HG03066 (cell line): ENCODE measurements at regions not wholly inside any gene's neighbourhood (a gene's known extent, or its start where the extent isn't known, plus 50 kb on each side); places are given as distances from the start of the nearest gene placed in this dataset.

Experiments used
- ATAC-seq: cut with Tn5 transposase; IDR thresholded peaks from one replicate; pipeline ENCODE4 v1.9.1; 2021; ENCODE audit warnings: low read depth; ENCODE audit not compliant: unreplicated experiment

DNA sequence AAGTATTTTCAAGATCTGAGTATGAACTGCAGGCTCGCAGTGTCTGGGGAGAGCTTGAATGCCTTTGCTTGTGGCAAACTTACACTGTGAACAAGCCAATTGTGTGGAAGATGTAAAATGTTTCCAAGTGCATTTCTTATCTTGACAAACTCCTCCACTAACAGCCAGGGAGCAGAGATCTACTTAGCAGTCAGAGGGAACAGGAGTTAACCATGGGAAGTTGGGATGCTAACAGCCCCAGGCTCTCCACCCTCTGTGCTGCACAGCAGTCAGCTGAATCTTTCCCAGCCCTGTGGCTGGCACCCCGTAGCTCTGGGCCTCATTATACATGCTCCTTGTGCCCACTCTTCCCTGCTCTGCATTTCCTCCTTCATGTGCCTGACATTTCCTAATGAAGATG, 450.2 kb downstream of the TSN start:
- no peak for ATAC-seq

DNA sequence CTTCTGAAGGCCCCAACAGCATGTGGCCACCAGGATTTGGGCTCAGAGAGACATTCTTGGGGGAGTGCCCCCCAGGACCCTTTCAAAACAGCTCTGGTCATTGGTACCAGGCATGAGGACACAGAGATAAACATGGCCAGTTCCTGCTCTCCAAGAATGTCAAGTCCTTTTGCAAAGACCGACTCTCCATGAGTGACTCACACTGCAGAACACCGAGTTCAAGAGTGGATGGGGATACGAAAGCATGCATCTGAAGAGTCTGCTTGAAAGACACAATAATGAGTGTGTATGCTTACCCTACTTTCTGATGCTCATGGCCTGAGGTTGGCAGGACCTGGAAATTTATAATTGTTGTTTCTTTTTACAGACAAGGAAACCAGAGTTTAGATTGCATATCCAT, 450.6 kb downstream of the TSN start:
- ATAC-seq: no peak

DNA sequence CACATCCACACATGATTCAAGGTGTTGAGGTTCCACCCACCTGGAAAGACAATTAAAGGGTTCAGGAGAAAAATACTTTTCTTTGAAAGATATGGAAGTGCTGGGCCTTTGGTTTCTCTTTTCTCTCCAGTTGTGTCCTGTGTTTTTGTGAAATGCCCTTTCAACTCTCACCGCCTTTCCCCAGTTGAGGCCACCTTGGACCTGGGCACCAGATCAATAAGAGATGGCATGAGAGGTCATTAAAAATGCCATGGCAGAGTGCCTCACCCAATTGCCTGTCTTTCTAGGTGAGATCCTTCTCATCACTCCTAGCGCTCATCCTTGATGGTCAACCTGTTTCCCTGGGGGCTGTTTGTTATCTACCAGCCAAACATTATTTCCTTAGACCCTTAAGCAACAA, 453.9 kb downstream of the TSN start:
- ATAC-seq: no peak

DNA sequence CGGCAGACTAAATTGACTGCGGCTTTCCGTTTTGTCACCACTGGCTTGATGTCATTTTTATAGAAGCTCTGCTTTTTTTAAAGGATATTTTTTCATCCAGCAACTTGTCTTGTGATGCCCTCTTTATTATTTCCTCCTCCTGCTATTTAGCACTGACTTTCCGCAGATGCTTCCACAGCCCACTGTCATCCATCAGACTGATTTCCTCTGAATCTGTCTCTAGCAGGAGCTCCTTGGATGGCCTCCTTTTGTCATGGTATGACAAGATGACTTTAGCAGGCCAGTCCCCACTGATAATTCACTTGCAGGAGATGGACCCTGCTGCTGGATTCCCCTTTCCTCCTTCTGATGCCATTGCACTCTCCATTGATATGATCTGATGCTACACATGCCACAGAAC, 454.6 kb downstream of the TSN start:
- no peak for ATAC-seq

DNA sequence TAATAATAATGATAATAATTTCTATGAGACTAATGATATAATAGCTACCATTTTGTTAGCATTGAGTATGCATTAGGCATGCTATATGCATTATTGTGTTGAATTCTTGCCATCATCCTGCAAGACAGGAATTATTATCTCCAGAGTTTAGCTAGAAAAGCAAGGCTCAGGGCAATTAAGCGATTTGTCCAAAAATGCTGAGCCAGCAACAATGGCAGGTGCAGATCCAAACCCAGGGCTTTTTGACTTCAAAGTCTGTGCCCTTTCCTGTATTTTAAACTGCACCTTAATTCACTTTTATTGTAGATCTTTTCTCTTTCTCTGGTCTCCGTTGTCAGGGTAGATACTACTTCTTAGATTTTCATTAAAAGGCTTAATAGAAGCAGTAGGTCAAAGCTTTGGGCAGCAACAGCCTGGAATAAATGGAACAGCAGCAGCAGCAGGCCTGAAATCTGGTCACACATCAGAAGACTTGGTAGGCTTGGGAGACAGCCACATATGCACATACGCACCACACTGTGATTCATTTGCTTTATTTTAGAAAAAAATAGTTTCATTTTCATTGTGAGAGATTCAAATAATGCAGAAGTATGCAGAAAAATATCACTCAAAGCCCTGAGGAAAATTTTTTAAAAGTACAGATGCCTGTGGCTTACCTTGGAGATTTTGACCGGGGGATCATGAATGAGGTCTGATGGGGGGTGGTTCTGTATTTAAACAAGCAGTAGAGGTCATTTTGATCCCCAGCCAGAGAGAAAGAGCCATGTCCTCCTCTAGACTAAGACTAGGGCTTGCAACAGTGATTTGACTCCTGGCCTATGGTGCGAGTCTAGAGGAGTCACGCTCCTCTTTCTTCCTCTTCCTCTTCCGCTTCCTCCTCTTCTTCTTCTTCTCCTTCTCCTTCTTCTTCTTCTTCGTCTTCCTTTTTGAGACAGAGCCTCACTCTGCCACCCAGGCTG, 455.7 kb downstream of the TSN start:
- no peak for ATAC-seq

DNA sequence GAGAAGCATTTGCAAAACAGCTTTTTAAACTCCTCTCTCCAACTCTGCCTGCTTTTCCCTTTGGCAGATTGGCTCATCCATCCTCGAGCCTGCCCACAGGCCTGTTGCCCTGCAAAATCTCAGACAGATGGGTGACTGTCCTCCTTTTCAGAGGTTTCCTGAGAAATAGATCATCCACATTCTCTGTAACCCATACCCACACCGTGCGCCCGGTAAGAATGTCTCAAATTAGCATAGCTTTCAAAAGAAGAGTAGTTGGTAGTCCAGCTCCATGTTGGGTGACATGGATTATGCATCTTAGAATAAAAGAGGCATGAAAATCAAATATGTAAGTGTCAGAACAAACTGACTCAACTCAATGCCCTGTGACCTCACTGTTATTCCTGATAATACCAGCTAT, 457.9 kb downstream of the TSN start:
- ATAC-seq: no peak

DNA sequence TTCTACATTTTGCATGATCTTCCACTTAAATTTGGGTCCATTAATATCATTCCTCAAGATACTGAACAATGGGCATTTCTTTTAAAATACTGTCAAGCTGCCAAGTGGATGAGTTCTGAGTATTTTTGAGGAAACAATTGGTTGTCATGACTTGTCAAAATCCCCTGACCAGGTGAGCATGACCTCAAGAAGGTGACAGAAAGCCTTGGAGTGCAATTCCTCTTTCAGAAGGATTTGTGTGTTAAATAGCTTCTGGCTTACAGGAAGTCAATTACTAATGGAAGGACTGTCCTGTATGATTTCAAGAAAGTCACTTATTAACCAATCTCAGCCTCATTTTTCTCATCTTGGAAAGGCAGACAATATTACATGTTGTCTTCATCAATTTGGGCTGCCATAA, 460.6 kb downstream of the TSN start:
- no peak for ATAC-seq

DNA sequence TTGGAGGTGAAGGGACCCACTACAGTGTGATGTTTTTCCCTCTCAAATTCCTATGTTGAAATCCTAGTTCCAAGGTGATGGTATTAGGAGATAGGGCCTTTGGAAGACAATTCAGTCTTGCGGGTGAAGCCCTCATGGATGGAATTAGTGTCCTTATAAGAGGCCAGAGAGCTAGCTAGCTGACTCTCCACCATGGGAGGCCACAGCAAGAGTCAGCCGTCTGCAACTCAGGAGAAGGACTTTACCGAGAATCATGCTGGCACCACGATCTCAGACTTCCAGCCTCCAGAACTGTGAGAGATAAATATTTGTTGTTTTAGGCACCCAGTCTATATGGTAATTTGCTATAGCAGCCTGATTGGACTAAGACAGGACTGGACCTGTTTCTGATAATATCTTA, 461.4 kb downstream of the TSN start:
- no peak for ATAC-seq

DNA sequence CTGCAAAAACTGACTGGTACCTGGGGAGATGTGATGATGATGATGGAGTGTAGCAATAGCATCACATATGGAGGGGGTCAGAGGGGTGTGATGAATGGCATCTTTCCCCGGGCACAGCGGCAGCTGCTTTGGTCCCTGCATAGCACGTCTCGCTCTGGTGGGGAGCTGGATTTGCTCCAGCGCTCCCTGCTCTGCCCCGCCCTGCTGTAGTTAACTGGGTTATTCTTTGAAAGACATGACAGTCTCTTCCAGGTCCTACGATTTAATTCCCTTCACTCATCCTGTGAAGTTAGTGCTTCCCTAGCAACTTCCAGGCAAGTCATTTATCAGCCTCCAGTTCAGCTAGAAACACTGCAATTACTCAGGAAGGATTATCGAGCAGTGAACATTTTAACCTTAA, 463.1 kb downstream of the TSN start:
- no peak for ATAC-seq

DNA sequence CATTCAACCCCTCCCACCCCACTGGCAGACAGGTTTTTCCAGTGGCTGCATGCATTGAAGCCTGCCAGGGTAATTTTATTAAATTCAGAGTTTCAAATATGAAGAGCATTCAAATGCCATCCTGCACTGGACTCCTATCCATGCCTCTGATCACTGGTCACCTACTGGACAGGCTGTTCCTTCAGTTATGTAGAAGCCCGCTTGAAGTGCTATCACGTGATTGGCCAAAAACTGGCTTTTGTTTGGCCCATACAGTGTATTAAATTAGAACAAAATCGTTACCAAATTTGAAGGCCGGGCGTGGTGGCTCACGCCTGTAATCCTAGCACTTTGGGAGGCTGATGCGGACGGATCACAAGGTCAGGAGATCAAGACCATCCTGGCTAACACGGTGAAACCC, 464.1 kb downstream of the TSN start:
- ATAC-seq: no peak

DNA sequence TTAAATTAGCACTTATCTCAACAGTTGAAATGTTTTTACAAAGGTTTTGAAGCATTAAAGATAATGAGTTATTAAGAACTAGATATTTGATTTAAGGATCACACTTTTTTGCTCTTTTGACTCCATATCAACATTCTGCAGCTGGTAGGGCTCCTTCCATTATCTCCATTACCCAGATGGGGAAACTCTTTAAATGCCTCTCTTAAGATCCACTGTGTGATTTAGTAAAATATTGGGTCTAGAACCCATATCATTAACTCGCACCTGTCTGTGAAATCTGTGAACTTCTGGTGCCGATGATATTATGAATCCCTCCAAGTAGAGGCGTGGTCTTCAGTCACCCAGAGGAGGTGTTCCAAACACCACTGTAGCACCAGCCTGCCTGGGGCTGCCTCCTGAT, 466.2 kb downstream of the TSN start:
- ATAC-seq: no peak

DNA sequence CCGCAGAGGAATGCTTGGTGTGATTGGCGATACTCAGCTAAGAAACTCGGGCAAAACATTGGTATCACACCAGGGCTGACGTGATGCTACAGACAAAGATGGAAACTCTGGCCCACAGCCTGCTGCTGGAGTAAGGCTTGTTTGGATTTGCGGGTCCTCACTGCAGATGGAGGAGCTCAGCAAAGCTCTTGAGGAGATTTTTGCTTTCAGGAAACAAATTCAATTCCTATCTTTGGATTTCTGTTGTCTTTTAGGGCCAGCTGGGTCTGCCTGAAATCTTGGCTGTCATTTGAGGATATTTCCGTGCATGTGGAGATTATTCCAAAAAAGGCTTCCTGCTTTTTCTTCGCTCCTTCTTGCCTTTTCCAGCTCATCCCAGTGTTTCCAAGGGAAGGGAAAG, 475.8 kb downstream of the TSN start:
- ATAC-seq: no peak

DNA sequence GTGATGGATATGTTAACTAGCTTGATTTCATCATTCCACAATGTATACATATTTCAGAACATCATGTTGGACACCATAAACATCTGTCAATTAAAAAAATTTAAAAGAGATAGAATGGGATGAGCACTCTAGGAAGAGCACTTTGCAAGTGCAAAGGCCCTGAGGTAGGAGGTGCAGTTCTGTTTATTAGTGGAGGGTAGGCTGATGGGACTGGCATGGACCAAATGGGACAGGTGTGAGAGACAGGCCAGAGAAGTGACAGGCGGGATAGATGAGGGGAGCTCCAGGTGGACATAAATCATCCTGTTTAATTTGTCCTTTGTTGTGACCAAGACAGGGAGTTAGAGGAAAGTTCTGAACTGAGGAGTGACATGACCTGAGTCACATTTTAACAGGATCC, 477.9 kb downstream of the TSN start:
- no peak for ATAC-seq

DNA sequence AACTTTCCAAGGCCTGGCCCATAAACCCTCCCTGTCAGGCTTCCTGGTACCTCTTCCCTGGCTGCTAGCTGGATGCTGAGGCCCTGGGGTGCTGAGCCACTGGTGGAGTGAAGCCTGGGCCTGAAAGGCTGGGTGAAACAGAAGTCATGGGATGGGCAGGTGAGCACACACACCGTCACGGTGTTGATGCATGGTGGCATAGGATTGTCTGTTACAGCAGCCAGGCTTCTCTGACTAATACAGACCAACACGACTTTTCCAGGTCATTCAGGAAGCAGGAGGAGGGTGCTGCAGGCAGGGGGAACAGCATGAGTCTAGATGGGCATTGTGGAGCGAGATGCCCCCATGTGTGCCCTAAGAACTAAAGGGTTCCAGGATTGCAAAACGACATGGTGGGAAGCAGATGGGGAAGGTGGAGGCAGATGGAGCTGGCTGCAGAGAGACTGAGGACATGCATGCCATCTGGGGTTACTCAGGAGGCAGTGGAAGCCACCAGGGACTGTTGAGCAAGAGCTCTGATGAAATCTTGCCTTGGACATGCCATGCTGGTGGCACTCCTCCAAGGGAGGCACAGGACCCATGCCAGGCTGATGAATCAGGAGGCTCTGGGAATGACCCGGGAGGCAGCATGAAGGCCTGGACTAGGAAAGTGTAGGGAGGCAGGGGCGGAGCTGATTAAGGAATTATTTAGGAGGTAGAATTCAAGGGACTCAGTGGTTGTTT, 480.9 kb downstream of the TSN start:
- ATAC-seq: no peak

DNA sequence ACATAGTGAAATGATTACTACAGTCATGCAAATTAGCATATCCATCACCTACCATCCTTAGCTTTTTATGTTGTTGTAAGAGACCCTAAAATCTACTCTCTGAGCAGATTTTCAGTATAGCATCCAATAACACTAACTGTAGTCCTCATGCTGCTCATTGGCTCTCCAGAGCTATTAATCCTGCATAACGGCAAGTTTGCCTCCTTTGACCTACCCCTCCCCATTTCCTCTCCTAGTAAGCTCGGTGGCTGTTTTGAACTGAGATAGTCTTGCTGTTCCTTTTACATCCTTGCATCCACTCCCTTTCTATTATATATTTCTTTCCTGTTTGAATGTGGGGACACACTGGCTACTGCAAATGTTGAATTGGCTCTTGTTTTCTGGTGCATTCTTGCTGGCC, 481.5 kb downstream of the TSN start:
- no peak for ATAC-seq

DNA sequence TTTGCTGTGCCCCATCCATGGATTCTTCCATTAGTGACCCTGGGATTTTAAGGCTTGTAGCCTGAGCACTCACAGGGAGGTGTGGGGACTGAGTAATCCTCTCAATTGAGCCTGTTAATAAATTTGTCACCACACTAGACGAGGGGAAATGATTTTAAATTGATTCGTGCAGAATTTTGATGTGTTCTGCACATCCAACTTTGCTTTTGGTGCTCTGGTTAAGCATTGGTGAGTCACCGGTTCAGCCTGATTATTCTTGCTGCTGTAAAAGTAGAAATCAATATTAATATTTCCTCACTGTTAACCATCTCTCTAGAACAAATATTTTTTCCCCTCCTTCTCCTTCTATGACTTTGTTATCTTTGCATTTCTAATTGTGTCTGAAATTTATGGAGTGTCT, 482.0 kb downstream of the TSN start:
- ATAC-seq: no peak

DNA sequence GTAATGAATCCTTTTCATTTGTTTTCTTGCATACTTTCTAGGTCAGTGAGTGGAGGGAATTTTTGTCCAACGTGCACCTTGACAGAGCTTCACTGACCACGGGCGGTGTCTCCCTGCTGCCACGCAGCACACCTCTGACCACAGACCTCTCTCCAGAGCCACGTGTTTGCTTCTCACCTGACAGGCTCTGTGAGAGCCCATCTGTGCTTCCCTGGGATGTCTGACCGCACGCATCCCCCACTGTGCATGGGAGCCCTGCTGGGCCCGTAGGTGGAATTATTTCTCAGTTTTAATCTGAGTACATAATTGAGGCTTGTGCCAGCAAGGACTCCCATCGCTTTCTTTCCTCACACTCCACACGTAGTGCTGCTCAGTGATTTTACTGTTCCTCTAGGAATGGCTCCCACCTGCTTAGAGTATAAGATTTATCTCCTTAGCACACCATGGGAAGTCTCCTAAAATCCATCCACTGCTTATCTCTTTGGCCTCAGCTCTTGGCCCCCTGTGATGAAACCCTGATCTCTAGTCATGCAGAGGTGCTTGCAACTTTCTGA, 482.6 kb downstream of the TSN start:
- no peak for ATAC-seq

DNA sequence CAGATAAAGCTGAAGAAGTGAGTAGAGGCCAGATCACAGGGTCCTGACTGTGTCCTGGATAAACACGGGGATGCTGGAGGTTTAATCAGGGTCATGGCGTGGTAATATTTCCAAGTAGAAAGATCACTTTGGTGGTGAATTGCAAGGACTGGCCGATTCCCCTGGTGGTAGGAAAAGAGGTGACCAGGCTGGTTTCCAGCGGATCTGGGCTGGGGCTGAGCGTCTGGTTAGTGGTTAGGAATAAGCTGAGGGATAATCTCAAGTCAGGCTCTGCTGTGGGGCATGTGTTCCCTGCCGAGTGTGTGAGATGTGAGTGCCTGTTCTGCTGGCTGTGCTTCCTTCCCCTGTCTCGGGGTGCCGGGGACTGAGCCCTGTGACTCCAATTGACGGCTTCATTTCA, 484.0 kb downstream of the TSN start:
- ATAC-seq: no peak

DNA sequence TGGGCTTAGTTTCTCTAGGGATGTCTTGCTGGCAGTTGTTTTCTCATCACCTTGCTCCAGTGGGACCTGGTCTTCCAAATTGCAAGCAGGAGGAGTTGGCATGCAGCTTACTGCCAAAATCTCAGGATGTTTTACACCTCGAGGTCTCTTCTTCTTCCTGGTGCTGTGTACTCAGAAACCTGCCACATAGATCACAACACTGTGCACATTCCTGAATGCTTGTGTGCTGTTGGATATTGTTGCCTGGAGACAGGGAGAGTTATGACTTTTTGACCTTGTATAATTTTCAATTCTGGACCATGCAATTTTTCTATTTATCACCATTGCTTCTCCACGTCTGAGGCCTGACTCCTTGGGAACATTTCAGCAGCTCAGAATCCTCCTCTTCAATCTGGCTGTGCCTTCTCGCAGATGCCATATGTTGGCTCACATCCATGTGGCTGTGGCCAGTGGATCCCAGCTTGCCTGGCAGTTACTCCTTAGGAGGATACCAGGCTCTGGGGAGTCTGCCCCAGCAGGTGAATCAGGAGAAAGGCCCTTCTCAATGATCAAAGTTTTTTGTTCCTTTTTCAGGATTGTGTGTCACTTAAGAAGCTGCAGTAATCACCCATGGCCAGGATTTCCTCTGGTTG, 489.3 kb downstream of the TSN start:
- ATAC-seq: no peak

DNA sequence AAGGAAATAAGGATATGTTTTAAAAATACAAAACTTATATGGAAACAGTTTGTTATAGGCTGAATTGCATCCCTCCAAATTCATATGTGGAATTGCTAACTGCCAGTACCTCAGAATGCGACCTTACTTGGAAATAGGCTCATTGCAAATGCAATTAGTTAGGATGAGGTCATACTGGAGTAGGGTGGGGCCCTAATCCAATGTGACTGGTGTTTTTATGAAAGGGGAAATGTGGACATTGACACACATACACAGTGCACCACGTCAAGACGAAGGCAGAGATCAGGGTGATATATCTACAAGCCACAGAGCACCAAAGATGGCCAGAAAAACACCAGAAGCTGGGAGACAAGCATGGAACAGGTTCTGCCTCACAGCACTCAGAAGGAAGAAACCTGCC, 494.2 kb downstream of the TSN start:
- ATAC-seq: no peak

DNA sequence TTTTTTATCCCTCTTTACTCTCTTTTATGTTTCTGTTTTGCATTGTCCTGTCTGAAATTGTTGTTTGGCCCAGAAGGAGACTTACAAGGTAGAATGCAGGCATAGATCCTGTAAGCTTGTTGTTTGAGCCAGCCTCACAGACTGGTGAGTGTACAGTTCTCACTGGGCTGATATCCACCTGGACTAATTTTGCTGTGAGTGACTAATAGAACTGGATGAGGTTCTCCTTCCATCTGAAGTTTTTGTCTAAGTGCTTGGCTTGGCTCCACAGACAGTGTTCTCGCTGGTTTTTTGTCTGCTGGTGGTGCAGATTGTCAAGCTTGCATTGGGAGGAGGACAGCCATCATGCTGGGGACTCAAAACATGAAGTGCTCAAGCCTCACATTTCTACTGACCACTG, 495.7 kb downstream of the TSN start:
- ATAC-seq: no peak
